GM23248 (cell line): ENCODE measurements at regions not wholly inside any gene's neighbourhood (a gene's known extent, or its start where the extent isn't known, plus 50 kb on each side); places are given as distances from the start of the nearest gene placed in this dataset.

ENCODE experiments used
- EZH2 ChIP-seq: fragments of 200-600 bp; sonication (generic); IDR thresholded peaks from 2 replicates; pipeline ENCODE4 v1.6.1; 2018; ENCODE audit warnings: antibody characterized with exemption, mild to moderate bottlenecking; ENCODE audit not compliant: insufficient read depth, poor library complexity, severe bottlenecking
- EZH2phosphoT487 ChIP-seq: fragments of 200-600 bp; sonication (generic); IDR thresholded peaks from 2 replicates; pipeline ENCODE4 v1.6.1; 2018; ENCODE audit warnings: antibody characterized with exemption, moderate library complexity, mild to moderate bottlenecking, low read depth; ENCODE audit not compliant: insufficient read depth

- TF ChIP-seq EZH2 (no peak), EZH2phosphoT487 (no peak)
Measured at GRCh38 chrX:7444967-7445366, 297.0 kb upstream of the PUDP start.
